Astrocyte (in vitro differentiated cells and primary cell): ENCODE measurements at regions not wholly inside any gene's neighbourhood (a gene's known extent, or its start where the extent isn't known, plus 50 kb on each side); places are given as distances from the start of the nearest gene placed in this dataset.

ENCODE experiments used
- DNase-seq: peaks from one replicate; pipeline ENCODE4 v3.0.0-alpha.2; 2010; ENCODE audit warnings: low read depth
- FAIRE-seq: peaks from 2 replicates; lab custom pipeline; 2011; peaks lifted over from hg19 to GRCh38; lab: Jason Lieb, UNC
- H2AFZ ChIP-seq: 2 replicates; pipeline ENCODE4 v1.6.0; 2012; ENCODE audit warnings: low read depth, low read length, inconsistent platforms
- H3K27ac ChIP-seq: 2 replicates; pipeline ENCODE4 v1.5.1; 2011; ENCODE audit warnings: low read depth, low read length, inconsistent platforms
- H3K27me3 ChIP-seq: 2 replicates; pipeline ENCODE4 v1.6.0; 2011; ENCODE audit warnings: low read length, inconsistent platforms; ENCODE audit not compliant: insufficient read depth
- H3K36me3 ChIP-seq: 2 replicates; pipeline ENCODE4 v1.5.1; 2011; ENCODE audit warnings: low read length, inconsistent platforms; ENCODE audit not compliant: insufficient read depth
- H3K4me1 ChIP-seq: 2 replicates; pipeline ENCODE4 v1.5.1; 2011; ENCODE audit warnings: low read length, inconsistent platforms; ENCODE audit not compliant: insufficient read depth
- H3K4me2 ChIP-seq: 2 replicates; pipeline ENCODE4 v1.6.0; 2012; ENCODE audit warnings: low read length, inconsistent platforms
- H3K4me3 ChIP-seq: 2 replicates; pipeline ENCODE4 v1.5.1; 2011; ENCODE audit warnings: low read depth, mild to moderate bottlenecking, low read length, inconsistent platforms; ENCODE audit not compliant: insufficient read depth
- H3K79me2 ChIP-seq: 2 replicates; pipeline ENCODE4 v1.6.0; 2012; ENCODE audit warnings: mild to moderate bottlenecking, low read length, inconsistent platforms; ENCODE audit not compliant: insufficient read depth
- H3K9ac ChIP-seq: 2 replicates; pipeline ENCODE4 v1.6.0; 2012; ENCODE audit warnings: mild to moderate bottlenecking, low read length, inconsistent platforms
- H3K9me3 ChIP-seq: 2 replicates; pipeline ENCODE4 v1.5.1; 2012; ENCODE audit warnings: low read depth, mild to moderate bottlenecking, low read length, inconsistent platforms; ENCODE audit not compliant: insufficient read depth
- H4K20me1 ChIP-seq: 2 replicates; pipeline ENCODE4 v1.6.0; 2012; ENCODE audit warnings: low read length, inconsistent platforms; ENCODE audit not compliant: insufficient read depth
- H3K27ac Mint-ChIP-seq: one replicate; pipeline ENCODE4 v1.8.0; 2021; ENCODE audit warnings: mild to moderate bottlenecking, mixed read lengths; ENCODE audit not compliant: unreplicated experiment
- H3K27me3 Mint-ChIP-seq: one replicate; pipeline ENCODE4 v1.8.0; 2021; ENCODE audit warnings: low read depth, mixed read lengths; ENCODE audit not compliant: unreplicated experiment
- H3K36me3 Mint-ChIP-seq: one replicate; pipeline ENCODE4 v1.8.0; 2021; ENCODE audit warnings: low read depth, mixed read lengths; ENCODE audit not compliant: unreplicated experiment
- H3K4me1 Mint-ChIP-seq: one replicate; pipeline ENCODE4 v1.8.0; 2021; ENCODE audit warnings: low read depth, mixed read lengths; ENCODE audit not compliant: unreplicated experiment
- H3K4me3 Mint-ChIP-seq: one replicate; pipeline ENCODE4 v1.8.0; 2021; ENCODE audit warnings: mild to moderate bottlenecking, moderate library complexity, mixed read lengths; ENCODE audit not compliant: unreplicated experiment
- H3K9me3 Mint-ChIP-seq: one replicate; pipeline ENCODE4 v1.8.0; 2021; ENCODE audit warnings: mild to moderate bottlenecking, mixed read lengths; ENCODE audit not compliant: unreplicated experiment
- EZH2 ChIP-seq: IDR thresholded peaks from 2 replicates; pipeline ENCODE4 v1.6.1; 2012; ENCODE audit warnings: mild to moderate bottlenecking, low read length, inconsistent platforms; ENCODE audit not compliant: insufficient read depth
- TF ChIP-seq, protein P1 (sequence below): IDR thresholded peaks from 2 replicates; pipeline ENCODE4 v1.5.1; 2011; ENCODE audit warnings: low read depth, mild to moderate bottlenecking, inconsistent platforms, low read length, moderate library complexity; ENCODE audit not compliant: insufficient read depth

DNA sequence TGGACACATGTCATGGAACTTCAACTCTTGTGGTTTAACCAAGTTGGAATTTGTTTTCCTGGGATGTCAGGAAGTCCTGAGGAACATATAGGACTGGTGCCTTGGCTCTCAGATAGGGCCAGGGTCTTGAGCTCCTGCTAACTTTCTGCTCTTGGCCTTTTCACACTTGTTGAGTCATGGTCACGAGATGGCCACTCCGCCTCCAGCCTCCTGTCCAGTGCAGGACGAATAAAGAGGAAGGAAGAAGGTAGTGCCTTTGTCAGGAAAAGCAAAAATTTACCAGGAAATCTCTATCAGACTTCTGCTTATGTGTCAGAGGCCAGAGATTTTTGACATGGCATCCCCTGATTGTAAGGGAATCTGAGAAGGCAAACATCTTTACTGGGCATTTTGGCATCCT is 89.1 kb upstream of the ARHGAP20 start:
- H3K79me2 ChIP-seq, result no peaks in the 10 kb centered on the region
- no peak overlapping the region for H3K4me2 ChIP-seq
- no peak for DNase-seq
- no peak overlapping the region for H3K4me3 ChIP-seq
- no peak overlapping the region for H3K4me3 Mint-ChIP-seq
- no peak for FAIRE-seq
- no peak for TF ChIP-seq EZH2
- TF ChIP-seq, protein P1, sequence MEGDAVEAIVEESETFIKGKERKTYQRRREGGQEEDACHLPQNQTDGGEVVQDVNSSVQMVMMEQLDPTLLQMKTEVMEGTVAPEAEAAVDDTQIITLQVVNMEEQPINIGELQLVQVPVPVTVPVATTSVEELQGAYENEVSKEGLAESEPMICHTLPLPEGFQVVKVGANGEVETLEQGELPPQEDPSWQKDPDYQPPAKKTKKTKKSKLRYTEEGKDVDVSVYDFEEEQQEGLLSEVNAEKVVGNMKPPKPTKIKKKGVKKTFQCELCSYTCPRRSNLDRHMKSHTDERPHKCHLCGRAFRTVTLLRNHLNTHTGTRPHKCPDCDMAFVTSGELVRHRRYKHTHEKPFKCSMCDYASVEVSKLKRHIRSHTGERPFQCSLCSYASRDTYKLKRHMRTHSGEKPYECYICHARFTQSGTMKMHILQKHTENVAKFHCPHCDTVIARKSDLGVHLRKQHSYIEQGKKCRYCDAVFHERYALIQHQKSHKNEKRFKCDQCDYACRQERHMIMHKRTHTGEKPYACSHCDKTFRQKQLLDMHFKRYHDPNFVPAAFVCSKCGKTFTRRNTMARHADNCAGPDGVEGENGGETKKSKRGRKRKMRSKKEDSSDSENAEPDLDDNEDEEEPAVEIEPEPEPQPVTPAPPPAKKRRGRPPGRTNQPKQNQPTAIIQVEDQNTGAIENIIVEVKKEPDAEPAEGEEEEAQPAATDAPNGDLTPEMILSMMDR, result no peak
- no peak overlapping the region for H3K27ac Mint-ChIP-seq
- peaks cover 3% of the 10 kb centered on the region for H3K4me1 Mint-ChIP-seq
- no peak overlapping the region for H2AFZ ChIP-seq
- no peaks in the 10 kb centered on the region for H3K9me3 ChIP-seq
- peaks cover 4% of the 10 kb centered on the region for H3K27me3 Mint-ChIP-seq
- no peak overlapping the region for H3K9ac ChIP-seq
- H4K20me1 ChIP-seq, result no peaks in the 10 kb centered on the region
- no peaks in the 10 kb centered on the region for H3K4me1 ChIP-seq
- H3K27ac ChIP-seq, result no peak overlapping the region
- no peaks in the 10 kb centered on the region for H3K36me3 ChIP-seq
- H3K9me3 Mint-ChIP-seq, result no peaks in the 10 kb centered on the region
- H3K27me3 ChIP-seq, result no peaks in the 10 kb centered on the region
- no peaks in the 10 kb centered on the region for H3K36me3 Mint-ChIP-seq

DNA sequence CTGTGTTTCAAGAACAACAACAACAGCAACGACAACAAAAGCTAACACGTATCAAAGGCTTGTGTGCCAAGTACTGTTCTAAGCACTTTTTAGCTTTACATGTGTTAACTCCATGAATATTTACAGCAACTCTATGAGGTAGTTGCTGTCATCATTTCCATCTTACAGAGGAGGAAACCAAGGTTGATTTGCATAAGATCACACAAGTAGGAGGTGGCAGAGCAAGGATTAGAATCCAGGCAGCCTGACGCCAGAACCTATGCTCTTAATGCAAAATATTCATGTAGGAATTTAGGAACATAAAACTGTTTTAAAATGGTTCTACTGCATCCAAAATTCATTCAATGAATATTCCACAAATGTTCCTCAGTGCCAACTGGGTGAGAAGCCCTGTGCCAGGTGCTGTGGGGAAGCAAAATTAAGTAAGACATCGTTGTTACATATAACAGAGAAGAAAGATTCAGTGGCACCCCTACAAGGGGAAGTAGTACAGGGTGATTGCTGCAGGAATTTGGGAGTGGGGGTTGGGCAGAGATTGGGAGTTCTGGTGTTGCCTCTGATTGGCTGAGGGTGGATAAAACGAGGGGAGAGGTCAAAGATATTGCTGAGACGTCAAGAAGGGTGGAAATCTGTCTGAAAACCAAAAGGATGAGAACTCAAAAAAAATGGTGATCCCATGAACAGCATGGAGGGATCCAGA is 86.1 kb upstream of the ARHGAP20 start:
- FAIRE-seq, result no peak
- Mint-ChIP-seq H3K27ac (no peak overlapping the region), H3K4me1 (peaks cover 3% of the 10 kb centered on the region), H3K9me3 (no peaks in the 10 kb centered on the region), H3K36me3 (no peaks in the 10 kb centered on the region), H3K27me3 (no peaks in the 10 kb centered on the region), H3K4me3 (no peak overlapping the region)
- Histone ChIP-seq H3K27ac (no peak overlapping the region), H3K36me3 (no peaks in the 10 kb centered on the region), H3K79me2 (no peaks in the 10 kb centered on the region), H3K9ac (no peak overlapping the region), H3K27me3 (no peaks in the 10 kb centered on the region), H4K20me1 (no peaks in the 10 kb centered on the region), H2AFZ (no peak overlapping the region), H3K4me2 (no peak overlapping the region), H3K9me3 (no peaks in the 10 kb centered on the region), H3K4me1 (no peaks in the 10 kb centered on the region), H3K4me3 (no peak overlapping the region)
- TF ChIP-seq, protein P1, result no peak
- no peak for DNase-seq

DNA sequence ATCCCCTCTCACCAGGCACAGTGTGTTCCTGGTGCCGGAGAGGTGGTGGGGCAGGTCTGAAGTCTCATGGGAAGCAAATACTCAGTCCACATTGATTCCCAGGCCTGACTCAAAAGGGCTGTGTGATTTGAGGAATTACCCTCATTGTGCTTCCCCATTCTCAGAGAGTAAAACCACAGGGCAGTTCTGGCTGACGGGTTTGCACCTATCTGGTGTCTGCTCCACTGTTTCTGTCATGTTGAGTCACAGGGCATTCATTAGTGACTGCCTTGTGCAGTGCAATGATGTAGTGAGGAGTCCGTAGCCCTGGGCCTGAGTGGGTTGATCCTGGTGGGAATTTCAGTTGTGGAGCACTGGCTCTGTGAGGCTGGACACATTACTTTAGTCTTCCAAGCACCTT is 85.2 kb upstream of the ARHGAP20 start:
- DNase-seq, result peak; percentile 64
- no peak for FAIRE-seq
- Mint-ChIP-seq H3K27me3 (no peaks in the 10 kb centered on the region), H3K9me3 (no peaks in the 10 kb centered on the region), H3K36me3 (no peaks in the 10 kb centered on the region), H3K4me1 (peaks cover 3% of the 10 kb centered on the region), H3K4me3 (no peak overlapping the region), H3K27ac (no peak overlapping the region)
- H3K9ac ChIP-seq, result no peak overlapping the region
- H4K20me1 ChIP-seq, result no peaks in the 10 kb centered on the region
- H3K27me3 ChIP-seq, result no peaks in the 10 kb centered on the region
- no peak overlapping the region for H3K4me3 ChIP-seq
- H3K36me3 ChIP-seq, result no peaks in the 10 kb centered on the region
- no peaks in the 10 kb centered on the region for H3K9me3 ChIP-seq
- no peak overlapping the region for H2AFZ ChIP-seq
- H3K4me2 ChIP-seq, result no peak overlapping the region
- no peak overlapping the region for H3K27ac ChIP-seq
- H3K4me1 ChIP-seq, result no peaks in the 10 kb centered on the region
- no peaks in the 10 kb centered on the region for H3K79me2 ChIP-seq
- TF ChIP-seq, protein P1, result no peak
- no peak for TF ChIP-seq EZH2
